Ascending aorta (tissue), 2 donors: ENCODE measurements at regions not wholly inside any gene's neighbourhood (a gene's known extent, or its start where the extent isn't known, plus 50 kb on each side); places are given as distances from the start of the nearest gene placed in this dataset.

Source experiments
- DNase-seq, 2 donors: peaks; one replicate each; pipeline ENCODE4 v3.0.0-alpha.2; 2019; ENCODE audit warnings: low spot score in 2 of 2
- H3K27ac ChIP-seq, 2 donors: fragments of 200-600 bp; sonication (generic); one replicate each; pipeline ENCODE4 v1.5.1; 2016 to 2017; ENCODE audit warnings: mild to moderate bottlenecking in 1 of 2
- H3K27me3 ChIP-seq: fragments of 200-600 bp; sonication (generic); one replicate; pipeline ENCODE4 v1.5.1; 2017
- H3K36me3 ChIP-seq, 2 donors: fragments of 200-600 bp; sonication (generic); one replicate each; pipeline ENCODE4 v1.5.1; 2016
- H3K4me1 ChIP-seq, 2 donors: fragments of 200-600 bp; sonication (generic); one replicate each; pipeline ENCODE4 v1.5.1; 2016 to 2017; ENCODE audit warnings: mild to moderate bottlenecking in 1 of 2
- H3K4me3 ChIP-seq, 2 donors: fragments of 200-600 bp; sonication (generic); one replicate each; pipeline ENCODE4 v1.5.1; 2016 to 2017; ENCODE audit warnings: mild to moderate bottlenecking in 1 of 2
- H3K9me3 ChIP-seq, 2 donors: fragments of 200-600 bp; sonication (generic); one replicate each; pipeline ENCODE4 v1.5.1; 2016
- CTCF ChIP-seq, 3 experiments: fragments of 200-600 bp in 2 of 3; fragments of 450-650 bp in 1 of 3; sonication (generic) in 2 of 3; IDR thresholded peaks; one replicate each; pipeline ENCODE4 v1.5.1; 2016 to 2019; ENCODE audit warnings: antibody characterized with exemption in 3 of 3, mild to moderate bottlenecking in 1 of 3, moderate library complexity in 1 of 3
- intact Hi-C: fragments of 100-400 bp; cut with DNase I; formaldehyde crosslinking; loops from one replicate; pipeline ENCODE4 v1.15.1; 2023

GRCh38 chr2:61758159-61758558 is 95.7 kb downstream of the FAM161A start:
- no peaks in the 10 kb centered on the region for H3K36me3 ChIP-seq
- H3K9me3 ChIP-seq = peaks cover 0 to 8% of the 10 kb centered on the region in 2 donors
- no peak overlapping the region for H3K4me3 ChIP-seq
- H3K27ac ChIP-seq = no peak overlapping the region
- H3K27me3 ChIP-seq = no peaks in the 10 kb centered on the region
- DNase-seq = no peak
- no peaks in the 10 kb centered on the region for H3K4me1 ChIP-seq
- TF ChIP-seq CTCF (IDR thresholded peaks at IDR 0.05) = no peak
- intact Hi-C loops = no loop called here

GRCh38 chr2:61753512-61753911 is 100.3 kb downstream of the FAM161A start:
- H3K27ac ChIP-seq = no peak overlapping the region
- no peaks in the 10 kb centered on the region for H3K27me3 ChIP-seq
- no peaks in the 10 kb centered on the region for H3K36me3 ChIP-seq
- intact Hi-C loops = no loop called here
- TF ChIP-seq CTCF (IDR thresholded peaks at IDR 0.05) = no peak
- H3K4me1 ChIP-seq = no peaks in the 10 kb centered on the region
- DNase-seq = no peak
- H3K9me3 ChIP-seq = peaks cover 0 to 8% of the 10 kb centered on the region in 2 donors
- no peak overlapping the region for H3K4me3 ChIP-seq

GRCh38 chr2:61750624-61751023 is 103.2 kb downstream of the FAM161A start:
- peaks cover 0 to 8% of the 10 kb centered on the region in 2 donors for H3K9me3 ChIP-seq
- intact Hi-C loops = no loop called here
- no peaks in the 10 kb centered on the region for H3K27me3 ChIP-seq
- H3K4me1 ChIP-seq = no peaks in the 10 kb centered on the region
- no peak overlapping the region for H3K27ac ChIP-seq
- no peaks in the 10 kb centered on the region for H3K36me3 ChIP-seq
- DNase-seq = no peak
- TF ChIP-seq CTCF (IDR thresholded peaks at IDR 0.05) = no peak
- no peak overlapping the region for H3K4me3 ChIP-seq

- Histone ChIP-seq H3K9me3 (no peaks in the 10 kb centered on the region), H3K4me1 (no peaks in the 10 kb centered on the region), H3K27me3 (no peaks in the 10 kb centered on the region), H3K36me3 (no peaks in the 10 kb centered on the region), H3K27ac (no peak overlapping the region), H3K4me3 (no peak overlapping the region)
- no peak for DNase-seq
- TF ChIP-seq CTCF (IDR thresholded peaks at IDR 0.05) = no peak
- intact Hi-C loops = no loop called here
Observed at GRCh38 chr2:61742955-61743354, 110.9 kb downstream of the FAM161A start.

GRCh38 chr2:61737841-61738240 is 116.0 kb downstream of the FAM161A start:
- TF ChIP-seq CTCF (IDR thresholded peaks at IDR 0.05) = no peak
- intact Hi-C loops = no loop called here
- no peak for DNase-seq
- H3K9me3 ChIP-seq = no peaks in the 10 kb centered on the region
- H3K36me3 ChIP-seq = no peaks in the 10 kb centered on the region
- H3K4me1 ChIP-seq = no peaks in the 10 kb centered on the region
- no peaks in the 10 kb centered on the region for H3K27me3 ChIP-seq
- no peak overlapping the region for H3K4me3 ChIP-seq
- H3K27ac ChIP-seq = no peak overlapping the region

GRCh38 chr2:61736953-61737352 is 116.9 kb downstream of the FAM161A start:
- DNase-seq = no peak
- TF ChIP-seq CTCF (IDR thresholded peaks at IDR 0.05) = no peak
- intact Hi-C loops = no loop called here
- no peaks in the 10 kb centered on the region for H3K4me1 ChIP-seq
- H3K9me3 ChIP-seq = no peaks in the 10 kb centered on the region
- H3K27me3 ChIP-seq = no peaks in the 10 kb centered on the region
- no peak overlapping the region for H3K27ac ChIP-seq
- no peak overlapping the region for H3K4me3 ChIP-seq
- no peaks in the 10 kb centered on the region for H3K36me3 ChIP-seq
